HG03175 (cell line): ENCODE measurements at regions not wholly inside any gene's neighbourhood (a gene's known extent, or its start where the extent isn't known, plus 50 kb on each side); places are given as distances from the start of the nearest gene placed in this dataset.

Experiments used
- ATAC-seq: cut with Tn5 transposase; IDR thresholded peaks from one replicate; pipeline ENCODE4 v1.9.1; 2021; ENCODE audit warnings: mild to moderate bottlenecking, moderate library complexity; ENCODE audit not compliant: unreplicated experiment

DNA sequence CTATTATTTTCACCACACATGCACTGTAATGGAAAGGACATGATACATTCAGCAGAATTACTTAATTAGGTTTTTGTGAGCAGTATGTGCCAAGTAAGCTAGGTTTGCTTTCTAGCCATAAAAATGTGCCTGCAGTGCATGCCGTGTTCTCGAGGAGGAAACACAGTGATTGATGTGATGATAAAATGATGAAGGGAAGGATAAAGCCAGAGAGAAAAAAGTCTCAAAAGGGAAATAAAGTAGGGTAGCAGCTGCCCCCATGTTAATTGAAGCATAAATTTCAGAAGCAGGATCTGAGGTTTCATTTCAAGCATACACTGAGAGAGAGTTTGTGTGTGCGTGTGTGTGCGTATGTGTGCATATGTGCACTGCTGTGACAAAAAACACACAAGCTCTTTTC lies 714.2 kb upstream of the C9orf72 start:
- ATAC-seq: no peak

- no peak for ATAC-seq
Measured at GRCh38 chr9:28289746-28290145, 716.5 kb upstream of the C9orf72 start.

DNA sequence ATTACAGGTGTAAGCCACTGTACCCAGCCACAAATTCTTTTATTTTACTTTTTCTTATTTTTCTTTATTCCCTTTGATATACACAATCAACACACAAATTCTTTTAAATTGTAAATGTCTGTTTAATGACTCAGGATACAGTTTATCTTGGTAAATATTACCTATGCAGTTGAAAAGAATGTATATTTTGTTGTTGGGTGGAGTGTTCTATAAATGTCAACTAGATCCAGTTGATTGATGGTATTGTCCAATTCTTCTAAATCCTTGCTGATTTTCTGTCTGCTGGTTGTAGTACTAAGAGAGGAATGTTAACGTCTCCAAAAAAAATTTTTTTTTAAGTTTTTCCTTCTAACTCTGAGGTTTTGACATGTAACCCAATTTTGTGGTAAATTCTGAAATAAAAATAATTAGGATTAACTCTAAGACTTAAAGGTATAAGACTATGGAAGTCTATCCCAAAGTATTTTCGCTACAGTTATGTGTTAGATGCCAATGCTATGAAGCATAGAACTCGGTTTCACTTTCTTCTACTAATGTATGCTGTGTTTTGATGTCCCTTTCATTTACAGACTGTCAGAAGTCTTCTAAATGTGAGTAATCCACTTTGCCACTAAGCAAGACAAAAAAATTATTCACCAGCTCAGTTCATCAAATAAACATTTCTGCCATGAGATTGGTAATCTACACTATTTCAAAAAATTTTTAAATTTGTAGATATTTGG lies 720.2 kb upstream of the C9orf72 start:
- no peak for ATAC-seq

GRCh38 chr9:28301281-28301680 lies 728.0 kb upstream of the C9orf72 start:
- no peak for ATAC-seq

GRCh38 chr9:28317745-28318144 lies 744.5 kb upstream of the C9orf72 start:
- ATAC-seq: no peak

DNA sequence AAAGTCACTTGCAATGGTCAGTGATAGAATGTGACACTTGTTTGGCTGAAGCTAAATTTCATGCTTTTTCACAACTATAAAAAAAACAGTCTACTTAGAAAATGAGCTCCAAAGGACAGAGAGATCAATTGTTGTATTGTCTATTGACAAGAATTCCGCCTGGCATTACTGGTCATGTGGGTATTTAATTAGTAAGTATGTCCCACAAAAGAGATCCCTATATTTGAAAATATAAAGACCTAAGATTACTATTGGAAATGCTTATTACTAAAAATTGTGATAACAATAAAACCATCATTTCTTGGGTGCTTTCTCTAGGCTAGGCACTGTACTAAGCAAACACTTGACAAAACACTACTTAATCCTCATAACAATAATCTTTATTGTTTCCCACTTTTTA lies 745.2 kb upstream of the C9orf72 start:
- ATAC-seq: no peak

DNA sequence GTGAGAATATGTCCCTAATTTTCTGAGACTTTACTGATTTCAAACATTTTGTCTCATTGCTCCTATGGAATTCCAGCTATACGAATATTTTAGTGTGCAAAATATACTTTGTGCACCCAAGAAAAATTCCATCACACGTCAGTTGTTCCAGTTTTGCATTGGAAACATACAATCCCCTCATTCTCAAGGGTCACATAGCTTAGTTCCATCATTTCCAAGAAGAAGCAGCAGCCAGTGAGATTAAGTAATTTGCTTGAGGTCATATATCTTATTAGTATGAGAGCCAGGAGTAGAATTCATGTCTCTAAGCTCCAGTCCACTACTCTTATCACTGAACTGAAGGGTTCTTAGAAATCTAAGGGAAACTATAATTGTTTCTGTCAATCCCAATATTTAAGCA lies 746.7 kb upstream of the C9orf72 start:
- ATAC-seq: no peak

- no peak for ATAC-seq
Measured at GRCh38 chr9:28320616-28321015, 747.3 kb upstream of the C9orf72 start.

DNA sequence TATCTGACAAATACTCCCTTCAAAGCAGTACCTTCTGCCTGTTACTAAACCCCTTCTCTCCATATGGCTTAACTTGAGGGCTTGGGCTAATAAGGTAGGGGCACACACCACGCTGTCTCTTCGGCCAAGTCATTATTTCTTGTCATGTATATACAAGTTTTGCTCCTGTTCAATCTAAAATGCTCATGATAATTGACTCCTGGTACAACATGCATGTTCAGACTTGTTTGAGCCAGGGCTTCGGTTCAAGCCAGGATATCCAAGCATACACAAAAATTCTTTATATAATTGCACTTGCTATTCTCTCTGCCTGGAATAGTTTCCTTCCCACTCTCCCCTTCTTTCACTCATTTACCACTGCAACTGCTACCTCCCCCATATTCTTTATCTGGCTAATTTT lies 756.0 kb upstream of the C9orf72 start:
- ATAC-seq: no peak

GRCh38 chr9:28332648-28333047 lies 759.4 kb upstream of the C9orf72 start:
- no peak for ATAC-seq

GRCh38 chr9:28341913-28342312 lies 768.6 kb upstream of the C9orf72 start:
- no peak for ATAC-seq

DNA sequence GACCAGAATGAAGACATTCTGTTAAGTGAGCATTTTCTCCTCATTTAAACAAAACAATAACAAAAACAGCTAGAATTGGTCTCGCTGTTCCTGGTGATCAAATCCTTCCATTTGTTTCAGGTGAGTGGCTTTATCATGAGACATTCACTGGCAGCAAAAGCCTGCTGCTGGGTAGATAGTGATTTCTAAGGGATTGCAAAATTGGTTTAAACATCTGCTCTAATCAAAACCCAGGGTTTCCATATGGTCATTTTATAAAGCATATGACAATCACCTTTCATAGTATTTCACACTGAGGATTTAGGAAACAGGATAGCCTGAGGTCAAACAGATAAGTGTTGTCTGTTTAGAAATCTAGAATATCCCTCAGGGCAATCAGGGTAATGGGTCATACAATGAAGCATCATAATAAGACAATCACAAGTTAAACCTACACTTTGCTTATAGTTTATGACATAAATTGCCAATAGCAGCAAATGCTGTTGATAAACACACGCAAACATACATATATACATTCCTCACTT lies 769.6 kb upstream of the C9orf72 start:
- no peak for ATAC-seq

DNA sequence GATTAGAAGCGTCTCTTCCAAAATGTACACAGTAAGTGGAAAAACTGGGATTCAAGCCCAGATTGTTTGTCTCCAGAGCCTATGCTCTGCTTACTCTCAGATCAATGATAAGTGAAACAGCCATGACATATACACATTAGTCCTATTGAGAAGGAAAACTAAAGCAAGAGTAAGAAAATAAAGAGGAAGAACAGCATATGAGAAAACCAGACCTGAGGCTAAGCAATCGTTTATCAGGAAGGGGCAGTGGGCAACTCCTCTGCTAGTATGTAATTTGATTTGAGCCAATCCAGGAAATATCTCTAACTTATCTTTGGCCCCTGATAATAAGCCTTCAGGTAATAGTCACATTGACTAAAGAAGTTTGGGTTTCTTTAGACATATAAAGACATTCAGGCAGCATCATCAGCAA lies 789.9 kb upstream of the C9orf72 start:
- no peak for ATAC-seq

DNA sequence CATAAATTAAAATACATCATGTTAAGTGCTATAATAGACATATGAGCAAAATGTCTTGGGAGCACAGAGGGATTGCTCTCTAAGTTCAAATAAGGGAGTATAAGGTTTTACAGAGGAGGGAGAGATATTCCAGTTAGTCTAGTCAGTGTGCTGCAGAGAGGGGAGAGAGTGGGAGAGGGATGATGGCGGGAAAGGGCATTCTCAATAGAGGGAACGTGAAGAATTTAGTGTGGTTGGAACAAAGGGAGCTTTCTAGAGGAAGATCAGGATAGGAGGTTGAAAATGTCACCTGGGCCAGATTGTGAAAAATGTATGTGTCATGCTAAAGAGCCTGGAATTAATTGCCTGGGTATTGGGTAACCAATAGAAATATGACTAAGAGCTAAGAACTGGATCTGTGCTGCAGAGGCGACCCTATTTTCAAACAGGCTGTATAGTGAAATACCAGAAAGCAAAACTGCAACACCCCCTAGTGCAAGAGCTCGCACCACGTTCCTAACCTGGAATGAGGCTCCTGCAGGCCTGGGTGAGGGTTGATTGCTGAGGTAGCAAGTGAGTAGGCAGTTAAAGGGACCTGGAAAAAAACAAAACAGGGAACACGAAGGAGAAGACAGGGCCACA lies 791.8 kb upstream of the C9orf72 start:
- no peak for ATAC-seq

GRCh38 chr9:28365728-28366127 lies 792.4 kb upstream of the C9orf72 start:
- no peak for ATAC-seq

GRCh38 chr9:28378231-28378630 lies 805.0 kb upstream of the C9orf72 start:
- no peak for ATAC-seq

DNA sequence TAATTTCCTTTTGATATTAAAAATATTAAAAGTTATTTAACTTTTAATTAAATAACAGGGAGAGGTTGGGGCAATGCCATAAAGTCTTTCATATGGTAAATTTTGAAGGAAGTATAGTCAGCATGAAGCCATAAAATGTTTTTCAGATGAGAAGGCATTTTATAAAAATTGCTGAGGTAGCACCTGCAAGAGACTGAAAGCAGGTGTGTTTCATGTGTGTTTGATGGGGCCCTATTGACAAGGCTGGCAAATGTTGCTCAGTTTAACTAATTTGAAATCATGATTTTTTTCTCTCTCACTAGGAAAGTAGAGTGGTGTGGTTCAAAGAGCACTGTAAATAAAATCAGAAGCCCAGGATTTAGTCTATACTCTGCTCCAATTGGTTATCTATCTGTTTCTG lies 805.8 kb upstream of the C9orf72 start:
- ATAC-seq: no peak

DNA sequence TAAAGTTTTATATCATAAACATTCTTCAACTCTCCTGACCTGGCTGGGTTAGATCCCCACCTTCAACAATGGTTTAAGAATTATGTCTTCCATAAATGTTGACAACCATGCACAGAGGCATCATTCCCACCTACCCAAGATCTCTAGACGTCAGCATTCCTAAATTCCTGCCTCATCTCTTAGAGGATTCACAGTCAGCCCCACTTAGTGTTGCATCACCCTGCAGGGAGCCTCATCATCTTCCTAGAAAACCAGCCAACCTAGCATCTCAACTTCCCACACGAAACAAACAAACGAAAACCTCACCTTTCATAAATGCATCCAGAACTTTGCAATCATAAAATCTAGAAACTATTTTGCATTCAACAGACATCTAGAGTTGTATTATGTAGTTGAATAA lies 816.1 kb upstream of the C9orf72 start:
- no peak for ATAC-seq

GRCh38 chr9:28394774-28395173 lies 821.5 kb upstream of the C9orf72 start:
- no peak for ATAC-seq

- no peak for ATAC-seq
Measured at GRCh38 chr9:28396058-28396457, 822.8 kb upstream of the C9orf72 start.

DNA sequence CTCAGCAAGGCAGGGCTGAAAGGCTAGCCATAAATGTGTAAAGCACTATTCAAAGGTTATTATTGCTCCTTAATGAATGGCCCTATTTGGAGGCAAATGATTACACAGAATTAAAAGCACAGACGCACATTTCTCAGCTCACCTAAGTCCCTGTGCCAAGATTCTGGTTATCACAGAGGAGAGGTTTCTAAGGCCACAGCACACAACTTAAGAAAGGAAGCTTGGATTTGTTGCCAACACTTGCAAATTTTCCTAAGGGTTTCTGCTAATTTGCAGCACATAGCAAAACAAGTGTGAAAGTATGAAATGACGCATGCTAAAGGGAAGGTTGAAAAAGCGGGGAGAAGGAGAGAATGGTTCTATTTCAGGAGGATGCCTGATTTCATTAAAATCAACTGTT lies 834.1 kb upstream of the C9orf72 start:
- no peak for ATAC-seq

- ATAC-seq: no peak
Measured at GRCh38 chr9:28409919-28410318, 836.6 kb upstream of the C9orf72 start.

DNA sequence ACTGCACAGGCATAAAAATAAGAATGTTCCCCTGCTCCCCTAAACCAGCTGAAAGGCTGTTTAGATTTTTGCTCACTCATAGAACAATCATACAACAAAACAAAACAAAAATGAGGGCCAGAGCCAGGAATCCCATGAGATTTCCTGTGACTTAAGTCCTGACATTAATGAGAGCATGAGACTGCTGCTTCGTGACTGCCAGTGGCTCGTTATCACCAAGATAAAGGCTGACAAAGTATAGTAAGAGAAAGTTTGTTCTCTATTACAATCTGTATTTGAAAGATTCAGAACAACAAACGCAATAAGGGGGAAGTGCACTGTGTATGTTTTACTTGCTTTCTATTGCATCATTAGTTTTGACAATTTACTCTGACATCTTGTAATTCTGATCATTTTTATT lies 837.1 kb upstream of the C9orf72 start:
- no peak for ATAC-seq
